Endothelial cell of umbilical vein (primary cell): ENCODE measurements at regions not wholly inside any gene's neighbourhood (a gene's known extent, or its start where the extent isn't known, plus 50 kb on each side); places are given as distances from the start of the nearest gene placed in this dataset.
A peak's percentile ranks its signal among the peaks of the same experiment; 100 is the strongest.

Source experiments
- BruUV-seq: library from RNA; stranded (reverse); fragments of 400-500 nt; replicated peaks from 2 replicates; lab custom pipeline; 2021; lab: Mats Ljungman, UMichigan
- CTCF ChIA-PET: fragments of 300-600, 350-600 bp; sonication (Branson Sonifier 250); formaldehyde crosslinking; loops from one replicate; lab custom pipeline; 2021; ENCODE audit warnings: antibody characterized with exemption, inconsistent platforms; lab: Charles Lee
- POLR2A ChIA-PET: fragments of 300-600, 350-600 bp; sonication (Branson Sonifier 250); formaldehyde crosslinking; loops from one replicate; lab custom pipeline; 2021; ENCODE audit warnings: antibody characterized with exemption, inconsistent platforms; lab: Charles Lee
- DNase-seq: peaks from one replicate; pipeline ENCODE4 v3.0.0-alpha.2; 2011; ENCODE audit warnings: low read depth, low spot score
- FAIRE-seq: peaks from 2 replicates; lab custom pipeline; 2011; peaks lifted over from hg19 to GRCh38; lab: Jason Lieb, UNC
- H2AFZ ChIP-seq: 2 replicates; pipeline ENCODE4 v1.6.0; 2012; ENCODE audit warnings: low read depth, low read length, control low read depth, inconsistent platforms
- H3K27ac ChIP-seq: 2 replicates; pipeline ENCODE4 v1.5.1; 2011; ENCODE audit warnings: low read depth, mild to moderate bottlenecking, control low read depth, low read length, moderate library complexity; ENCODE audit not compliant: insufficient read depth
- H3K27me3 ChIP-seq, 2 experiments: 2 replicates each; pipeline versions ENCODE4 v1.6.0 to v1.6.1; 2011; ENCODE audit warnings: low read length in 2 of 2, mixed read lengths in 1 of 2; ENCODE audit not compliant: control insufficient read depth in 2 of 2, insufficient read depth in 2 of 2
- H3K36me3 ChIP-seq, 2 experiments: 2 replicates in 1 of 2; 3 replicates in 1 of 2; pipeline ENCODE4 v1.5.1; 2011; ENCODE audit warnings: low read length in 2 of 2, mild to moderate bottlenecking in 1 of 2, moderate library complexity in 1 of 2; ENCODE audit not compliant: control insufficient read depth in 2 of 2, insufficient read depth in 2 of 2; ENCODE audit errors: extremely low read depth in 1 of 2
- H3K4me1 ChIP-seq: 3 replicates; pipeline ENCODE4 v1.5.1; 2011; ENCODE audit warnings: mild to moderate bottlenecking, low read length; ENCODE audit not compliant: control insufficient read depth, insufficient read depth; ENCODE audit errors: extremely low read depth
- H3K4me2 ChIP-seq: 2 replicates; pipeline ENCODE4 v1.6.1; 2011; ENCODE audit warnings: low read length, control low read depth, mixed read lengths; ENCODE audit not compliant: insufficient read depth
- H3K4me3 ChIP-seq, 3 experiments: fragments of 200-600 bp in 1 of 3; sonication (generic), shearing (Covaris generic) in 1 of 3; replicated peaks in 1 of 3; 2 replicates each; pipeline ENCODE4 v1.5.1; 2011 to 2016; ENCODE audit warnings: control low read depth in 3 of 3, low read length in 3 of 3, mild to moderate bottlenecking in 2 of 3, inconsistent platforms in 1 of 3, low read depth in 1 of 3, moderate library complexity in 1 of 3; ENCODE audit not compliant: insufficient read depth in 1 of 3
- H3K79me2 ChIP-seq: 2 replicates; pipeline ENCODE4 v1.6.0; 2012; ENCODE audit warnings: low read length, inconsistent platforms; ENCODE audit not compliant: control insufficient read depth, insufficient read depth
- H3K9ac ChIP-seq: replicated peaks from 2 replicates; pipeline ENCODE3; 2011; ENCODE audit warnings: low read length, control low read depth; ENCODE audit not compliant: insufficient read depth; ENCODE audit errors: extremely low read depth
- H3K9me1 ChIP-seq: replicated peaks from 3 replicates; pipeline ENCODE4 v1.6.0; 2011; ENCODE audit warnings: mild to moderate bottlenecking, low read length; ENCODE audit not compliant: control insufficient read depth, insufficient read depth; ENCODE audit errors: extremely low read depth
- H3K9me3 ChIP-seq: replicated peaks from 2 replicates; pipeline ENCODE4 v1.5.1; 2012; ENCODE audit warnings: low read length, inconsistent platforms; ENCODE audit not compliant: control insufficient read depth, insufficient read depth
- H4K20me1 ChIP-seq: replicated peaks from 2 replicates; pipeline ENCODE3; 2011; ENCODE audit warnings: mild to moderate bottlenecking, low read length; ENCODE audit not compliant: control insufficient read depth, insufficient read depth; ENCODE audit errors: extremely low read depth
- EZH2 ChIP-seq: IDR thresholded peaks from 2 replicates; pipeline ENCODE4 v1.6.1; 2012; ENCODE audit warnings: borderline replicate concordance, low read depth, mild to moderate bottlenecking, moderate library complexity, low read length, inconsistent platforms; ENCODE audit not compliant: severe bottlenecking
- FOS ChIP-seq: IDR thresholded peaks from 2 replicates; pipeline ENCODE4 v1.6.1; 2011; ENCODE audit warnings: mild to moderate bottlenecking, low read length, moderate library complexity, borderline replicate concordance; ENCODE audit not compliant: insufficient read depth
- GATA2 ChIP-seq: IDR thresholded peaks from 2 replicates; pipeline ENCODE4 v1.7.0; 2011; ENCODE audit warnings: low read depth, mild to moderate bottlenecking, moderate library complexity, mixed read lengths, low read length; ENCODE audit not compliant: insufficient read length, insufficient read depth
- JUN ChIP-seq: IDR thresholded peaks from 2 replicates; pipeline ENCODE4 v1.6.1; 2011; ENCODE audit warnings: borderline replicate concordance, low read depth; ENCODE audit not compliant: insufficient read length, insufficient read depth
- MYC ChIP-seq: IDR thresholded peaks from one replicate; pipeline ENCODE4 v1.6.1; 2011; ENCODE audit warnings: mild to moderate bottlenecking, low read depth, low read length
- POLR2A ChIP-seq: IDR thresholded peaks from 2 replicates; pipeline ENCODE4 v1.6.1; 2012; ENCODE audit warnings: low read depth, mild to moderate bottlenecking, control low read depth, low read length
- POLR2AphosphoS5 ChIP-seq: IDR thresholded peaks from 2 replicates; pipeline ENCODE4 v1.6.1; 2012; ENCODE audit warnings: low read depth, mild to moderate bottlenecking, control low read depth, low read length, moderate library complexity; ENCODE audit not compliant: insufficient read depth
- dilution Hi-C: fragments of 300-500 bp; cut with MboI; formaldehyde crosslinking; loops from one replicate; pipeline ENCODE4 v1.15.0; 2019; ENCODE audit warnings: low sequenced_read_pairs; ENCODE audit not compliant: extremely low pct_ligation_motif_present
- intact Hi-C: fragments of 100-400 bp; cut with micrococcal nuclease; formaldehyde crosslinking; loops from one replicate; pipeline ENCODE4 v1.10.0; 2022
- TF ChIP-seq, protein P1 (sequence below): IDR thresholded peaks from 2 replicates; pipeline ENCODE4 v1.6.1; 2011; ENCODE audit not compliant: insufficient read depth, insufficient read length
- TF ChIP-seq, protein P2 (sequence below), 2 donors: IDR thresholded peaks; 1 replicate in 1 of 2; 2 replicates in 1 of 2; pipeline ENCODE4 v1.5.1; 2011; ENCODE audit warnings: low read length in 2 of 2, mild to moderate bottlenecking in 2 of 2, moderate library complexity in 2 of 2, control low read depth in 1 of 2, inconsistent platforms in 1 of 2, low read depth in 1 of 2; ENCODE audit not compliant: insufficient read depth in 1 of 2; ENCODE audit errors: extremely low read depth in 1 of 2

- Histone ChIP-seq H3K4me1 (no peaks in the 10 kb centered on the region), H2AFZ (no peak overlapping the region), H3K79me2 (no peaks in the 10 kb centered on the region), H4K20me1 (no peaks in the 10 kb centered on the region), H3K27ac (no peak overlapping the region), H3K4me3 (no peak overlapping the region), H3K9me3 (no peaks in the 10 kb centered on the region), H3K27me3 (no peaks in the 10 kb centered on the region), H3K36me3 (no peaks in the 10 kb centered on the region), H3K9me1 (no peaks in the 10 kb centered on the region), H3K9ac (no peak overlapping the region), H3K4me2 (no peak overlapping the region)
- intact Hi-C loops, result loop anchor here (1.0 kb wide), 1 partner anchor 235 kb away; the partner anchor contains the start of gene NCBP2L
- dilution Hi-C loops, result no loop called here
- DNase-seq (no peak), FAIRE-seq (no peak)
- POLR2A ChIA-PET, result no interaction called here
- TF ChIP-seq GATA2 (no peak), FOS (no peak), POLR2A (no peak), MYC (no peak), POLR2AphosphoS5 (no peak), JUN (no peak)
- TF ChIP-seq, protein P1, sequence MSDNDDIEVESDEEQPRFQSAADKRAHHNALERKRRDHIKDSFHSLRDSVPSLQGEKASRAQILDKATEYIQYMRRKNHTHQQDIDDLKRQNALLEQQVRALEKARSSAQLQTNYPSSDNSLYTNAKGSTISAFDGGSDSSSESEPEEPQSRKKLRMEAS, result no peak
- CTCF ChIA-PET, result interaction anchor here (1.3 to 1.5 kb wide), 3 partner anchors 235 to 668 kb away, joined by 4 to 12 read pairs (median 4); partner anchors contain the start of genes MORC4 and NCBP2L
- BruUV-seq, result no TSS peak
Observed at GRCh38 chrX:107542040-107542439, 86.3 kb upstream of the PRPS1 start.

- dilution Hi-C loops (no loop called here), intact Hi-C loops (loop anchor here (1.0 kb wide), 1 partner anchor 235 kb away; the partner anchor contains the start of gene NCBP2L)
- no TSS peak for BruUV-seq
- Histone ChIP-seq H4K20me1 (no peaks in the 10 kb centered on the region), H3K4me3 (no peak overlapping the region), H3K79me2 (no peaks in the 10 kb centered on the region), H3K27ac (no peak overlapping the region), H2AFZ (no peak overlapping the region), H3K36me3 (no peaks in the 10 kb centered on the region), H3K9ac (no peak overlapping the region), H3K4me2 (no peak overlapping the region), H3K9me3 (no peaks in the 10 kb centered on the region), H3K27me3 (no peaks in the 10 kb centered on the region), H3K4me1 (no peaks in the 10 kb centered on the region), H3K9me1 (no peaks in the 10 kb centered on the region)
- FAIRE-seq (no peak), DNase-seq (peak; percentile 4)
- ChIA-PET CTCF (interaction anchor here (0.7 to 1.5 kb wide), 5 partner anchors 30 to 668 kb away, joined by 3 to 12 read pairs (median 4); partner anchors contain the start of genes MORC4, NCBP2L and PRPS1), POLR2A (no interaction called here)
- TF ChIP-seq JUN (no peak), EZH2 (no peak), POLR2AphosphoS5 (no peak), FOS (no peak), GATA2 (no peak), MYC (no peak), POLR2A (no peak)
- TF ChIP-seq, protein P2, sequence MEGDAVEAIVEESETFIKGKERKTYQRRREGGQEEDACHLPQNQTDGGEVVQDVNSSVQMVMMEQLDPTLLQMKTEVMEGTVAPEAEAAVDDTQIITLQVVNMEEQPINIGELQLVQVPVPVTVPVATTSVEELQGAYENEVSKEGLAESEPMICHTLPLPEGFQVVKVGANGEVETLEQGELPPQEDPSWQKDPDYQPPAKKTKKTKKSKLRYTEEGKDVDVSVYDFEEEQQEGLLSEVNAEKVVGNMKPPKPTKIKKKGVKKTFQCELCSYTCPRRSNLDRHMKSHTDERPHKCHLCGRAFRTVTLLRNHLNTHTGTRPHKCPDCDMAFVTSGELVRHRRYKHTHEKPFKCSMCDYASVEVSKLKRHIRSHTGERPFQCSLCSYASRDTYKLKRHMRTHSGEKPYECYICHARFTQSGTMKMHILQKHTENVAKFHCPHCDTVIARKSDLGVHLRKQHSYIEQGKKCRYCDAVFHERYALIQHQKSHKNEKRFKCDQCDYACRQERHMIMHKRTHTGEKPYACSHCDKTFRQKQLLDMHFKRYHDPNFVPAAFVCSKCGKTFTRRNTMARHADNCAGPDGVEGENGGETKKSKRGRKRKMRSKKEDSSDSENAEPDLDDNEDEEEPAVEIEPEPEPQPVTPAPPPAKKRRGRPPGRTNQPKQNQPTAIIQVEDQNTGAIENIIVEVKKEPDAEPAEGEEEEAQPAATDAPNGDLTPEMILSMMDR (IDR thresholded peaks at IDR 0.05; ENCODE audit: extremely low read depth in 1 of 2, insufficient read depth in 1 of 2, low read depth in 1 of 2, low read length in 2 of 2), result no peak
- TF ChIP-seq, protein P1, result no peak
Observed at GRCh38 chrX:107542500-107542899, 85.8 kb upstream of the PRPS1 start.
